IMR-90 (cell line): ENCODE measurements at regions not wholly inside any gene's neighbourhood (a gene's known extent, or its start where the extent isn't known, plus 50 kb on each side); places are given as distances from the start of the nearest gene placed in this dataset.

ENCODE experiments used
- ATAC-seq: fragments of 200-7000 bp; cut with Tn5 transposase; 2 replicates; pipeline ENCODE4 v1.9.1; 2020; ENCODE audit warnings: low read depth, mild to moderate bottlenecking, moderate library complexity
- BruUV-seq: library from RNA; stranded (reverse); fragments of 400-500 nt; replicated peaks from 2 replicates; lab custom pipeline; 2021; lab: Mats Ljungman, UMichigan
- CTCF ChIA-PET: fragments of 300-600 bp; formaldehyde crosslinking; extraction: SDS; loops from one replicate; lab custom pipeline; 2021; ENCODE audit warnings: antibody characterized with exemption; lab: Yijun Ruan, JAX
- POLR2A ChIA-PET: fragments of 300-600 bp; sonication (Branson Sonifier 250); formaldehyde crosslinking; loops from one replicate; lab custom pipeline; 2022; ENCODE audit warnings: antibody characterized with exemption; ENCODE audit not compliant: unreplicated experiment; lab: Charles Lee
- DNase-seq: peaks from one replicate; pipeline ENCODE4 v3.0.0; 2013
- H2AFZ ChIP-seq: replicated peaks from 2 replicates; pipeline ENCODE3; 2013; ENCODE audit warnings: low read length, mild to moderate bottlenecking; ENCODE audit not compliant: poor library complexity
- H2AK5ac ChIP-seq: 2 replicates; pipeline ENCODE4 v1.6.1; 2013; ENCODE audit warnings: low read depth, low read length, inconsistent platforms
- H2AK9ac ChIP-seq: replicated peaks from 2 replicates; pipeline ENCODE3; 2013; ENCODE audit warnings: mild to moderate bottlenecking, low read depth, low read length, moderate library complexity; ENCODE audit not compliant: poor library complexity
- H2BK120ac ChIP-seq: 2 replicates; pipeline ENCODE4 v1.6.1; 2013; ENCODE audit warnings: low read depth, low read length, inconsistent platforms
- H2BK15ac ChIP-seq: 3 replicates; pipeline ENCODE4 v1.6.1; 2013; ENCODE audit warnings: low read depth, low read length, inconsistent platforms
- H2BK20ac ChIP-seq: 2 replicates; pipeline ENCODE4 v1.6.1; 2013; ENCODE audit warnings: low read depth, mild to moderate bottlenecking, inconsistent platforms, low read length, moderate library complexity
- H2BK5ac ChIP-seq: 2 replicates; pipeline ENCODE4 v1.6.1; 2013; ENCODE audit warnings: mild to moderate bottlenecking, low read depth, low read length, inconsistent platforms; ENCODE audit not compliant: poor library complexity, severe bottlenecking
- H3K14ac ChIP-seq: replicated peaks from 2 replicates; pipeline ENCODE4 v1.6.1; 2013; ENCODE audit warnings: low read depth, low read length, inconsistent platforms
- H3K18ac ChIP-seq: 2 replicates; pipeline ENCODE4 v1.6.1; 2013; ENCODE audit warnings: low read depth, low read length, control low read depth
- H3K23ac ChIP-seq: 2 replicates; pipeline ENCODE4 v1.6.1; 2013; ENCODE audit warnings: low read depth, low read length, inconsistent platforms
- H3K27ac ChIP-seq: 2 replicates; pipeline ENCODE4 v1.5.1; 2013; ENCODE audit warnings: mild to moderate bottlenecking, control low read depth, low read length; ENCODE audit not compliant: insufficient read depth
- H3K27me3 ChIP-seq: 2 replicates; pipeline ENCODE4 v1.6.1; 2013; ENCODE audit warnings: low read length; ENCODE audit not compliant: control insufficient read depth, insufficient read depth
- H3K36me3 ChIP-seq: 2 replicates; pipeline ENCODE4 v1.6.1; 2013; ENCODE audit warnings: low read length, mixed read lengths; ENCODE audit not compliant: control insufficient read depth, insufficient read depth
- H3K4ac ChIP-seq: 2 replicates; pipeline ENCODE4 v1.6.1; 2013; ENCODE audit warnings: low read depth, low read length, inconsistent platforms
- H3K4me1 ChIP-seq: 2 replicates; pipeline ENCODE4 v1.6.1; 2013; ENCODE audit warnings: low read length, mixed read lengths; ENCODE audit not compliant: control insufficient read depth, insufficient read depth
- H3K4me2 ChIP-seq: 2 replicates; pipeline ENCODE4 v1.6.1; 2013; ENCODE audit warnings: low read depth, mild to moderate bottlenecking, control low read depth, low read length, moderate library complexity
- H3K4me3 ChIP-seq: 2 replicates; pipeline ENCODE4 v1.5.1; 2013; ENCODE audit warnings: low read depth, mild to moderate bottlenecking, control low read depth, low read length, moderate library complexity; ENCODE audit not compliant: insufficient read depth
- H3K56ac ChIP-seq: 2 replicates; pipeline ENCODE4 v1.6.1; 2013; ENCODE audit warnings: low read length, inconsistent platforms; ENCODE audit not compliant: insufficient read depth; ENCODE audit errors: extremely low read depth
- H3K79me1 ChIP-seq, 2 experiments: 2 replicates each; pipeline ENCODE4 v1.6.1; 2013; ENCODE audit warnings: low read length in 2 of 2, inconsistent platforms in 1 of 2, low read depth in 1 of 2
- H3K9ac ChIP-seq: 2 replicates; pipeline ENCODE4 v1.6.1; 2013; ENCODE audit warnings: low read depth, low read length, control low read depth
- H3K9me1 ChIP-seq: 2 replicates; pipeline ENCODE4 v1.6.1; 2013; ENCODE audit warnings: low read length, inconsistent platforms; ENCODE audit not compliant: insufficient read depth
- H3K9me3 ChIP-seq: 2 replicates; pipeline ENCODE4 v1.6.1; 2013; ENCODE audit warnings: low read length; ENCODE audit not compliant: control insufficient read depth, insufficient read depth
- H4K20me1 ChIP-seq: 2 replicates; pipeline ENCODE4 v1.6.1; 2013; ENCODE audit warnings: low read length, inconsistent platforms; ENCODE audit not compliant: insufficient read depth
- H4K5ac ChIP-seq: 2 replicates; pipeline ENCODE4 v1.6.1; 2013; ENCODE audit warnings: mild to moderate bottlenecking, low read depth, low read length, control low read depth
- H4K8ac ChIP-seq, 2 experiments: 2 replicates each; pipeline ENCODE4 v1.6.1; 2013; ENCODE audit warnings: low read depth in 2 of 2, low read length in 2 of 2, control low read depth in 1 of 2, inconsistent platforms in 1 of 2
- H4K91ac ChIP-seq: 2 replicates; pipeline ENCODE4 v1.6.1; 2013; ENCODE audit warnings: low read depth, low read length, inconsistent platforms; ENCODE audit not compliant: insufficient read depth
- CEBPB ChIP-seq: IDR thresholded peaks from 2 replicates; pipeline ENCODE4 v1.6.1; 2012; ENCODE audit warnings: low read depth, low read length, improper control_type of control experiment
- FOS ChIP-seq: fragments of 150-350 bp; IDR thresholded peaks from 2 replicates; pipeline ENCODE4 v1.6.1; 2016; ENCODE audit warnings: low read depth, low read length
- MAFK ChIP-seq: IDR thresholded peaks from 2 replicates; pipeline ENCODE4 v1.6.1; 2012; ENCODE audit warnings: low read depth, low read length, improper control_type of control experiment
- MAZ ChIP-seq: IDR thresholded peaks from 2 replicates; pipeline ENCODE4 v1.6.1; 2012; ENCODE audit warnings: low read depth, mild to moderate bottlenecking, low read length, improper control_type of control experiment, moderate library complexity, borderline replicate concordance
- POLR2A ChIP-seq: IDR thresholded peaks from 2 replicates; pipeline ENCODE4 v1.6.1; 2012; ENCODE audit warnings: mild to moderate bottlenecking, low read depth, low read length
- RAD21 ChIP-seq: IDR thresholded peaks from 2 replicates; pipeline ENCODE4 v1.6.1; 2012; ENCODE audit warnings: low read length, improper control_type of control experiment
- RFX5 ChIP-seq: IDR thresholded peaks from 2 replicates; pipeline ENCODE4 v1.8.0; 2012; ENCODE audit warnings: low read depth, mild to moderate bottlenecking, low read length, moderate library complexity
- WGBS, 2 experiments: methylation state at CpG; one replicate each; pipeline versions ENCODE4 v1.1.5 to v1.1.7; 2013; ENCODE audit warnings: missing lambda C conversion rate in 2 of 2; ENCODE audit not compliant: insufficient read length in 1 of 2; ENCODE audit errors: extremely low coverage in 2 of 2; 5-methylcytosine and 5-hydroxymethylcytosine counted together
- dilution Hi-C: fragments of 300-500 bp; cut with HindIII; formaldehyde crosslinking; loops from one replicate; pipeline ENCODE4 v1.14.3; 2018; ENCODE audit warnings: low sequenced_read_pairs; ENCODE audit not compliant: unreplicated experiment
- in situ Hi-C: fragments of 300-500 bp; cut with MboI; formaldehyde crosslinking; loops from 3 replicates; pipeline ENCODE4 v1.14.3; 2019; ENCODE audit warnings: low sequenced_read_pairs, inconsistent platforms, mixed read lengths
- intact Hi-C: fragments of 100-400 bp; cut with micrococcal nuclease; formaldehyde crosslinking; loops from 2 replicates; pipeline ENCODE4 v1.10.0; 2022

DNA sequence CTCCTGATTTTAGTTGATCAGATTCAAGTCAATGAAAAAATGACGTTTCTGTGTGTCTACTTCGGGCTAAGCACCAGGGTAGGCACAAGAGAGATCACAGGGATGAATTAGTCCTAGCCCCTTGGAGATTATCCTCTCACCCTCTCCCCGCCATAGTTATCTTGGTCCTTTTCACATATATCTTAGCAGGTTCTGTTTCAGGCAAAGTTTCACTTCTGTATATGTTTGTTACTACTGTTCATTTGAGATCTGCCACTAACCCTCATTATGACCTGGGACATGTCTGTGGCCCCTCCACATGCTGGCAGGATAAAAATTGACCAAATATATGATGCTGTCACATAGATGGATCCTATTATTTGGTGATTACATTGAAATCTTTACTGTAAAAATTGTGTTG is 186.1 kb downstream of the AASDHPPT start:
- ChIA-PET POLR2A (no interaction called here), CTCF (no interaction called here)
- no peaks in the 10 kb centered on the region for H4K20me1 ChIP-seq
- no peak overlapping the region for H2AK9ac ChIP-seq
- intact Hi-C loops (no loop called here), dilution Hi-C loops (no loop called here), in situ Hi-C loops (no loop called here)
- no peak overlapping the region for H3K4ac ChIP-seq
- no peak for DNase-seq
- H3K4me3 ChIP-seq: no peak overlapping the region
- H3K4me1 ChIP-seq: no peaks in the 10 kb centered on the region
- H2AK5ac ChIP-seq: no peak overlapping the region
- no peaks in the 10 kb centered on the region for H3K36me3 ChIP-seq
- H3K27ac ChIP-seq: no peak overlapping the region
- H3K27me3 ChIP-seq: no peaks in the 10 kb centered on the region
- no peaks in the 10 kb centered on the region for H3K9me1 ChIP-seq
- no peak overlapping the region for H3K56ac ChIP-seq
- no peak overlapping the region for H4K91ac ChIP-seq
- H3K23ac ChIP-seq: no peak overlapping the region
- no peak overlapping the region for H4K8ac ChIP-seq
- H2BK20ac ChIP-seq: no peak overlapping the region
- H2AFZ ChIP-seq: no peak overlapping the region
- no peak overlapping the region for H3K4me2 ChIP-seq
- H3K9ac ChIP-seq: no peak overlapping the region
- no peak for ATAC-seq
- no peak overlapping the region for H3K14ac ChIP-seq
- TF ChIP-seq RAD21: no peak
- no peak for TF ChIP-seq CEBPB
- no peak for TF ChIP-seq POLR2A
- no peak for TF ChIP-seq MAZ
- no peak for TF ChIP-seq FOS
- no peak for TF ChIP-seq RFX5
- TF ChIP-seq MAFK: no peak
- H2BK120ac ChIP-seq: no peak overlapping the region
- H2BK15ac ChIP-seq: no peak overlapping the region
- no CpG with 5 or more reads among the region's 3 CpGs for WGBS, 2 experiments
- H3K9me3 ChIP-seq: no peaks in the 10 kb centered on the region
- H2BK5ac ChIP-seq: no peak overlapping the region
- no peak overlapping the region for H4K5ac ChIP-seq
- no TSS peak for BruUV-seq
- no peak overlapping the region for H3K18ac ChIP-seq
- no peaks in the 10 kb centered on the region for H3K79me1 ChIP-seq
